ENCODE measurements at regions not wholly inside any gene's neighbourhood (a gene's known extent, or its start where the extent isn't known, plus 50 kb on each side); places are given as distances from the start of the nearest gene placed in this dataset.

DNA sequence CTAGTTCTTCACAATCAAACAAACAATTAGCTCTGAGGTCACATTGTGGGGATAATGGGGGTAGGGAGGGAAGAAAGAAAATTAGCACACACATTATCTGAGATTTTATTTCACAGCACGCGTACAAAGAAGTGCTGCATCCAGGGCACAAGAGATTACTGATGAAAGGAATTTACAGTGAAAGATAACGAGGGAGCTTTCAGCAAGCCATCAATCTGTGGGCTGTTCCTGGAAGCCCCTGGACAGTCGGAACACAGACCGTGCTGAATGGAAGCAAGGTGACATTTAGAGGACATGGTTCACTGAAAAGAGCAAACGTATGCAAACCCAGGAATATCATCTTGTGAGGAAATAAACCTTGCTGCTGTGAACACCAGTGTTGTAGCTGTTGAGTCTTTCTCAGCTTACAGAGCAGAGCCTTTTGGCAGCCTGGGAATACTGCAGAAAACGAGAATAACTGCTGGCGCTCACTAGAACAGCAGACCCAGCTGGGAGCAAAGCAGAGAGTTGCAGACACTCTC is 63.2 kb downstream of the SCG2 start (continued):
- TF ChIP-seq, protein P1, sequence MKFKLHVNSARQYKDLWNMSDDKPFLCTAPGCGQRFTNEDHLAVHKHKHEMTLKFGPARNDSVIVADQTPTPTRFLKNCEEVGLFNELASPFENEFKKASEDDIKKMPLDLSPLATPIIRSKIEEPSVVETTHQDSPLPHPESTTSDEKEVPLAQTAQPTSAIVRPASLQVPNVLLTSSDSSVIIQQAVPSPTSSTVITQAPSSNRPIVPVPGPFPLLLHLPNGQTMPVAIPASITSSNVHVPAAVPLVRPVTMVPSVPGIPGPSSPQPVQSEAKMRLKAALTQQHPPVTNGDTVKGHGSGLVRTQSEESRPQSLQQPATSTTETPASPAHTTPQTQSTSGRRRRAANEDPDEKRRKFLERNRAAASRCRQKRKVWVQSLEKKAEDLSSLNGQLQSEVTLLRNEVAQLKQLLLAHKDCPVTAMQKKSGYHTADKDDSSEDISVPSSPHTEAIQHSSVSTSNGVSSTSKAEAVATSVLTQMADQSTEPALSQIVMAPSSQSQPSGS (CRISPR knock-in tag; IDR thresholded peaks at IDR 0.05; ENCODE audit: borderline replicate concordance, low read depth), result no peak
- TF ChIP-seq ZNF317 (CRISPR knock-in tag; IDR thresholded peaks at IDR 0.05; ENCODE audit: borderline replicate concordance, low read depth) (no peak), FOXP1 (CRISPR knock-in tag; IDR thresholded peaks at IDR 0.05; ENCODE audit: borderline replicate concordance) (no peak), HMGXB4 (CRISPR knock-in tag; IDR thresholded peaks at IDR 0.05) (no peak), ETV6 (CRISPR knock-in tag; IDR thresholded peaks at IDR 0.05) (no peak), PRDM15 (CRISPR knock-in tag; IDR thresholded peaks at IDR 0.05) (no peak), FOXJ3 (CRISPR knock-in tag; IDR thresholded peaks at IDR 0.05; ENCODE audit: borderline replicate concordance) (no peak), SMAD3 (CRISPR knock-in tag; IDR thresholded peaks at IDR 0.05; ENCODE audit: borderline replicate concordance) (no peak), E2F4 (CRISPR knock-in tag; IDR thresholded peaks at IDR 0.05; ENCODE audit: borderline replicate concordance, low read depth) (no peak)
- TF ChIP-seq, protein P2, sequence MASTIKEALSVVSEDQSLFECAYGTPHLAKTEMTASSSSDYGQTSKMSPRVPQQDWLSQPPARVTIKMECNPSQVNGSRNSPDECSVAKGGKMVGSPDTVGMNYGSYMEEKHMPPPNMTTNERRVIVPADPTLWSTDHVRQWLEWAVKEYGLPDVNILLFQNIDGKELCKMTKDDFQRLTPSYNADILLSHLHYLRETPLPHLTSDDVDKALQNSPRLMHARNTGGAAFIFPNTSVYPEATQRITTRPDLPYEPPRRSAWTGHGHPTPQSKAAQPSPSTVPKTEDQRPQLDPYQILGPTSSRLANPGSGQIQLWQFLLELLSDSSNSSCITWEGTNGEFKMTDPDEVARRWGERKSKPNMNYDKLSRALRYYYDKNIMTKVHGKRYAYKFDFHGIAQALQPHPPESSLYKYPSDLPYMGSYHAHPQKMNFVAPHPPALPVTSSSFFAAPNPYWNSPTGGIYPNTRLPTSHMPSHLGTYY (CRISPR knock-in tag; IDR thresholded peaks at IDR 0.05), result no peak

DNA sequence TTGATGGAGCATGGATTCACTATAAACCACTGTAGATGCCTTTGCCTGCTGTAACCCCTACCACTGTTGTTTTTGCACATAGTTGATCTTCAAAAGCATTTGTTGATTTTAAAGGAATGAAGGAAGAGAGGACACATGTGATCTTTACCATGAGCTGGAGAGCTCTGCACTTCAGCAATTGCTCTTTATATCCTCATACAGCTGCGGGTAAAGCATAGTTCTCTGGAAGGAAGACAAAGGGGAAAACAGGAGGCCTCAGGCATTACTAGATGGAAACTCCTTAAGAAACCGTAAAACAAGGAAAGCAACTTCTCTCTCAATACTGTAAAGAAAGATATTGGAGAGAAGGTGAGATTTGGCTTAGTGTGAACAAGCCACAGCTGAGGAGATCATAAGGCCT is 60.6 kb downstream of the SCG2 start:
- no peak for ATAC-seq
- no peak overlapping the region for H3K4me3 Mint-ChIP-seq
- POLR2A ChIA-PET, result no interaction called here
- TF ChIP-seq, protein P3, sequence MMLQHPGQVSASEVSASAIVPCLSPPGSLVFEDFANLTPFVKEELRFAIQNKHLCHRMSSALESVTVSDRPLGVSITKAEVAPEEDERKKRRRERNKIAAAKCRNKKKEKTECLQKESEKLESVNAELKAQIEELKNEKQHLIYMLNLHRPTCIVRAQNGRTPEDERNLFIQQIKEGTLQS (CRISPR knock-in tag; conservative IDR thresholded peaks at IDR 0.05), result no peak
- TF ChIP-seq RELA (CRISPR knock-in tag; IDR thresholded peaks at IDR 0.05; ENCODE audit: borderline replicate concordance) (no peak), ZNF138 (CRISPR knock-in tag; conservative IDR thresholded peaks at IDR 0.05) (no peak), E2F5 (CRISPR knock-in tag; IDR thresholded peaks at IDR 0.05) (no peak), ZNF396 (CRISPR knock-in tag; IDR thresholded peaks at IDR 0.05; ENCODE audit: borderline replicate concordance) (no peak), ZNF671 (CRISPR knock-in tag; IDR thresholded peaks at IDR 0.05) (no peak), ESRRA (CRISPR knock-in tag; IDR thresholded peaks at IDR 0.05; ENCODE audit: borderline replicate concordance) (no peak), ZNF232 (CRISPR knock-in tag; IDR thresholded peaks at IDR 0.05) (no peak), SMAD4 (CRISPR knock-in tag; IDR thresholded peaks at IDR 0.05) (no peak), ZNF317 (CRISPR knock-in tag; IDR thresholded peaks at IDR 0.05; ENCODE audit: borderline replicate concordance, low read depth) (no peak)
- TF ChIP-seq, protein P4, sequence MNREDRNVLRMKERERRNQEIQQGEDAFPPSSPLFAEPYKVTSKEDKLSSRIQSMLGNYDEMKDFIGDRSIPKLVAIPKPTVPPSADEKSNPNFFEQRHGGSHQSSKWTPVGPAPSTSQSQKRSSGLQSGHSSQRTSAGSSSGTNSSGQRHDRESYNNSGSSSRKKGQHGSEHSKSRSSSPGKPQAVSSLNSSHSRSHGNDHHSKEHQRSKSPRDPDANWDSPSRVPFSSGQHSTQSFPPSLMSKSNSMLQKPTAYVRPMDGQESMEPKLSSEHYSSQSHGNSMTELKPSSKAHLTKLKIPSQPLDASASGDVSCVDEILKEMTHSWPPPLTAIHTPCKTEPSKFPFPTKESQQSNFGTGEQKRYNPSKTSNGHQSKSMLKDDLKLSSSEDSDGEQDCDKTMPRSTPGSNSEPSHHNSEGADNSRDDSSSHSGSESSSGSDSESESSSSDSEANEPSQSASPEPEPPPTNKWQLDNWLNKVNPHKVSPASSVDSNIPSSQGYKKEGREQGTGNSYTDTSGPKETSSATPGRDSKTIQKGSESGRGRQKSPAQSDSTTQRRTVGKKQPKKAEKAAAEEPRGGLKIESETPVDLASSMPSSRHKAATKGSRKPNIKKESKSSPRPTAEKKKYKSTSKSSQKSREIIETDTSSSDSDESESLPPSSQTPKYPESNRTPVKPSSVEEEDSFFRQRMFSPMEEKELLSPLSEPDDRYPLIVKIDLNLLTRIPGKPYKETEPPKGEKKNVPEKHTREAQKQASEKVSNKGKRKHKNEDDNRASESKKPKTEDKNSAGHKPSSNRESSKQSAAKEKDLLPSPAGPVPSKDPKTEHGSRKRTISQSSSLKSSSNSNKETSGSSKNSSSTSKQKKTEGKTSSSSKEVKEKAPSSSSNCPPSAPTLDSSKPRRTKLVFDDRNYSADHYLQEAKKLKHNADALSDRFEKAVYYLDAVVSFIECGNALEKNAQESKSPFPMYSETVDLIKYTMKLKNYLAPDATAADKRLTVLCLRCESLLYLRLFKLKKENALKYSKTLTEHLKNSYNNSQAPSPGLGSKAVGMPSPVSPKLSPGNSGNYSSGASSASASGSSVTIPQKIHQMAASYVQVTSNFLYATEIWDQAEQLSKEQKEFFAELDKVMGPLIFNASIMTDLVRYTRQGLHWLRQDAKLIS (CRISPR knock-in tag; IDR thresholded peaks at IDR 0.05; ENCODE audit: borderline replicate concordance), result no peak

More for the DNA sequence above, 60.6 kb downstream of the SCG2 start:
- H3K27ac Mint-ChIP-seq, result no peak overlapping the region
- no peaks in the 10 kb centered on the region for H3K36me3 Mint-ChIP-seq
- CTCF ChIA-PET, result no interaction called here
- no peaks in the 10 kb centered on the region for H3K9me3 Mint-ChIP-seq
- H3K4me1 Mint-ChIP-seq, result peaks cover 19% of the 10 kb centered on the region
- H3K27me3 Mint-ChIP-seq (ENCODE audit: low read depth), result no peaks in the 10 kb centered on the region; the same call in 1 of the 2 replicates
- DNase-seq (ENCODE audit: low spot score), result no peak
